Hepatic stellate cell (primary cell): ENCODE measurements at regions not wholly inside any gene's neighbourhood (a gene's known extent, or its start where the extent isn't known, plus 50 kb on each side); places are given as distances from the start of the nearest gene placed in this dataset.

Source experiments
- DNase-seq: peaks from one replicate; pipeline ENCODE4 v3.0.0; 2011; ENCODE audit warnings: low spot score

DNA sequence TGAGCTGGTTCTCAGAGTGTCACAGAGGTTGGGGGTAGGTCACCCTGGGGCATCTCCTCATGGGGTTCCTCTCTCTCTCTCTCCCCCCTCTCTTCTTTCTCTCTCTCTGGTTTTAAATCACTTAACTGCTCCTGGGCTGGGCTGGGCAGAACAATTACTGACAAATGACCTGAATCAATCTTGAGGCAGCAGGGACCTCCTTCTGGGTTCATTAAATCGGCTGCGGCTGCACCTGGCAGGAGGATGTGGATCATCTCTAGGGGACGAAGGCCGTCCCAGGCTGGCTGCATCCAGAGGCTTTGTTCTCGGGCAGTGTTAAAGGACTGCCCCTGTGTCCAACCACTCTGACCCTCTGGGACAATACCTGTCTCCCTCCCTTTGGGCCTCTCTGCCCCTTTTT lies 143.1 kb downstream of the TLE3 start:
- DNase-seq = no peak

DNA sequence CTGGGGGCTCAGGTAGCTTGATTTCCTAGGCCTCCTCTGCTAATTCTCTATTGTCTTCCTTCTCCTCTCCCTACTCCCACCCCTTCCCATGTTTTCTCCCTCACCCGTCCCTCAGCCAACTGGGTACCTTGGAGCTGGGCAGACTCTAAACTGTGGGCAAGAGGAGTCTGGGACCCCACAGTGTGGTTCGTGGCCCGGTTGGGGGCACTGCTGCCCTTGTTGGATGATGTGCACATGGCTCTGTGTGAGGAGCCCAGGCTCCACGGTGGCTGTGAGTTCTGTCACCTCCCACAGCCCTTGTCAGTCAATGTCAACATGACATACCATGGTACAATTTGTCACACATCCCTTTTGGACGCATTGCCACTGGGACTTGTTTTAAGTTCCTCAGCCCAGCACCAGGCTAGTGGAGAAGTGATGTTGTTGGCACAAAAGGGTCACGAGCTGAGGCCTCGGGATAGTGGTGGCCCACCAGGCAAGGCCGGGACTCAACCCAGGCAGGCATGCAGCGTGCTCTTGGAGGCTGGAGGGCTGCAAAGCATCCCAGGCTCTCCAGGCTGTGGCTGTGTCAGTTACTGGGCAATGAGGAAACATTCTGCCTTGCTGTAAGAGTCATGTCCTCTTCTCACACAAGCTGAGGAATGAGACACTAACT lies 142.3 kb downstream of the TLE3 start:
- no peak for DNase-seq

DNA sequence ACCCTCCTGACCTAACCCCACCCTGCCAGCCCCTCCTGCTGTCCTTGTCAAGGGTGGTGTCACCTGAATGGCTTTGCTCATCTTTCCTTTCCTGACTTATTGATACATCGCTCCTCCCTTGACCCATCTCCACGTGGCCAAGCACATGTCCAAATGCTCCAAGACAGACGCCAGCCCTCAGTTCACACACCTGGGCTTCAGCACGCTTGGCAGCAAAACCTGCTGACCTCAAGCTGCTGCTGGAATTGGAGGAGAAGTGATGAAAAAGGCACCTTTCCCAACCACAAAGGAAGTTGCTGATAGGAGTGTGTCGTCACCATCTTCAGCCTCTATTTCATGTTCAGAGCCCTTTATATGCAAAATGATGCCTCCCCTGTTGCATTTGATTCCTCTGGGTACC lies 141.3 kb downstream of the TLE3 start:
- no peak for DNase-seq

DNA sequence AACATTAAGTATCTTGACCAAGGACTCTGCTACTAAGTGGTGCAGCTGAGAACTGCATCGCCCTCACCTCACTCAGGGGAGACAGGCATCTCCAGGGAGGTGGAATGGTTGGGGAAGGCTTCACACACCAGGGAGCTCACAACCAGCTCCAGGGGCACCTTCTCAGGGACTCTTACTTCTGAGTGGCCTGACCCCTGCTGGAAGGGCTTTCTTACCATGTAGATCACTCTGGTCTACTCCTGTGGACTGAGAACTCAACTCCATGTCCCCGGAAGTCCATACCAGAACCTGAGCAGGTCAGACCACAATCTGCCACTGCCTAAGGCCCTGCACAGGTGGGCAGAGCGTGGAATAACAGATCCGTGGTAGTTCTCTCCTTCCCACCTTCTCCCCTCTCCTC lies 140.5 kb downstream of the TLE3 start:
- no peak for DNase-seq

DNA sequence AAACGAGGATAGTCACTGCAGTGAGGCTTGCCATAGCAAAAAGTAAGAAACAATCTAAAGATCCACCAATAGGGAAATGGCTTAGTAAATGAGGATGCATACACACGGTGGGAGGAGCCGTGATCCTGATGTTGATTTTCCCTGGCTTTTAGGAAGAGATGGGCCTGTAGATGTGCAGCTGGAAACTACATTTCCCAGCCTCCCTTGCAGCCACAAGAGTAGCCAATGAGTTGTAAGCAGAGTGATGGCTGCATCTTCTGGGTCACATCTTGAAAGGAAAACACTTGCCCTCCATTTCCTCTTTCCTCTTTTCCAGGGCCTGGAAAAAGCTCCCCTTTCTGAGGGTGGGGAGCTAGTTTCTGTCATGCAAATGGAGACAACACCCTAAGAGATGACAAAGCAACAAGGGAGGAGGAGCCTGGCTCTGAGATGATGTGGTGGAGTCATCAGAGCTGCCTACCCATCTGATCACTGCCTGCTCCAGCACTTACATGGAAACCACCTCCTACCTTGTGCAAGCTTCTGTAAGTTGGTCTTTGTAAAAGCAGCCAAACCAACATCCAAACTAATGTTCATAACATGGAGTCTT lies 139.1 kb downstream of the TLE3 start:
- no peak for DNase-seq

DNA sequence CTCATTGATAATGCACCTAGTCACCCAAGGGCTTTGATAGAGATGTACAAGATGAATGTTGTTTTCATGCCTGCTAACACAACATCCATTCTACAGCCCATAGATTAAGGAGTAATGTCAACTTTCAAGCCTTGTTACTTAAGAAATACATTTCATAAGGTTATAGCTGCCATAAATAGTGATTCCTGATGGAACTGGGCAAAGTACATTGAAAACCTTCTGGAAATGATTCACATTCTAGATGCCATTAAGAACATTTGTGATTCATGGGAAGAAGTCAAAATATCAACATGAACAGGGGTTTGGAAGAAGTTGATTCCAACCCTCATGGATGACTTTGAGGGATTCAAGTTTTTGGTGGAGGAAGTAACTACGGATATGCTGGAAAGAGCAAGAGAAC lies 135.2 kb downstream of the TLE3 start:
- DNase-seq = no peak

DNA sequence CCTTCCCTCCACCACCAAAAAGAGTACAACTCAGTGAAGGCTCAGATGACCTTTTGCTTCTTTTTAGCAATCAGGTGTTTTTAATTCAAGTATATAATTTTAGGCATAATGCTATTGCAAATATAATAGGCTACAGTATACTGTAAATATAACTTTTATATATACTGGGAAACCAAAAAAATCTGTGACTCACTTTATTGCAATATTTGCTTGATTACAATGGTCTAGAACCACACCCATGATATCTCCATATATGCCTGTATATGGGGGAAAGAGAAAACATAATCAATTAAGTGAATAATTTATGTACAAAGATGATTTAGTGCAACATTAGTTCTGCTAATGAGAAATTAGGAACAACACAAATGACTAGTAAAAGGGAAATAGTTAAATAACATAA lies 134.3 kb downstream of the TLE3 start:
- DNase-seq = no peak

DNA sequence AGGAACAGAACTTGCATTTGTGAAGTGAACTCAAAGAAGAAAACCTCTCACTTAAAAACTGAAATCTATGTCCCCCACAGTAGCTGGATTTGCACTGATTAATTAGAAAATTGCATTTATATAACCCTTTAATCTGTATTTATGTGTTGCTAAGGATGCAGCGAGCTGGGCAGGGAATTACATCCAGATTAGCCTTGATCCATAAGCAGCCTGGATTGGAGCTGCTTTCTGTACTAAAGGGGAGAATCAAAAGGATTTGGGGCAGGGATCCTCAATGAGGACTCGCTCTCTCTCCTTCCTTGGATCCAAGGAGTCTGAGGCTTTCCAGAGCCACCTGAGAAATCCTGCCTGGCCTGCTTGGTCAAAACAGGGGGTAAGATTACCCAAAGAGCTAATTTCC lies 125.9 kb downstream of the TLE3 start:
- DNase-seq = no peak

DNA sequence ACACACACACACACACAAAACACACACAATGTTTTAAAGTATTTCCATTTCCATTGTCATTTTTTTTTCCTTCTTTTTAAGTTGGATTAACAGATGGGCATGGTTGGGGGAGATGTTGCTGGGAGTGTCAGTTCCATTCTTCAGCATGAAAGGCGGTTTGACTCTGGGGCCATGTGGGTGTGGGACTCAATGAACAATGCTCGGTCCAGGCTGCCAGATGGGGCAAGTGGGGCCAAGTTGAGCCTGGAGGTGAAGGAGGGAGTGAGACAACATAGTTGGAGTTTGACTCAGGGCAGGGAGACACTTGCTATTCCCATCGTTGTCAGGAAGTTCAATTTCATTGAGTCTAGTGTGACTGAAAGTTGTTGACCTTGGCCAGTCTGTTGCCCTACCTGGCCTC lies 125.3 kb downstream of the TLE3 start:
- DNase-seq = no peak

DNA sequence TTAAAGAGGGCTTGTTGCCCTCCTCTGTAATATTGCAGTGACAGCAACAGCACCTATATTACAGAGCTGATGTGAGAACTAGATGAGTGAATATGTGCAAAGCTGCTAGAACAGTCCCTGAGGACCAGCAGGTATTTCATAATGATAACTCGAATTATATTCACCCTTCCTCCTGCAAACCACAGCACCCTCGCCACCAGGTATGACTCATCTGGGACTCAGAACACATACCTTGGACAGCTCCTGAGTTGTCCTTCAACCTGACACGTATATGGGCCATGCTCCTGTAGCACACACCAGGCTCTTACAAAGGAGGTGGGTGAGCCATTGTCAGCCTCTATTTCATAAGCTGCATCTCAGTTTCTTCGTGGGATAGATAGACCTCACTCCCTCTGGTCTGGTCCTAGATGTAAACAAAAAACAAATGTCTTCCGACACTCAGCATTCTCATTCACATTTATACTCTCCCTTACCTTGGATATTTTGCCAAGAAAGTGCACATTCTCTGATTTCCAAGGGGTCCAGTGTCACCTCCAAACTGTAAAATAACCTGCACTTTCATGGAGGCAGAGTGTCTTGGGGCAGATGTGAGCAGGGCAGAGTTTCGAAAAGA lies 124.5 kb downstream of the TLE3 start:
- DNase-seq = no peak

DNA sequence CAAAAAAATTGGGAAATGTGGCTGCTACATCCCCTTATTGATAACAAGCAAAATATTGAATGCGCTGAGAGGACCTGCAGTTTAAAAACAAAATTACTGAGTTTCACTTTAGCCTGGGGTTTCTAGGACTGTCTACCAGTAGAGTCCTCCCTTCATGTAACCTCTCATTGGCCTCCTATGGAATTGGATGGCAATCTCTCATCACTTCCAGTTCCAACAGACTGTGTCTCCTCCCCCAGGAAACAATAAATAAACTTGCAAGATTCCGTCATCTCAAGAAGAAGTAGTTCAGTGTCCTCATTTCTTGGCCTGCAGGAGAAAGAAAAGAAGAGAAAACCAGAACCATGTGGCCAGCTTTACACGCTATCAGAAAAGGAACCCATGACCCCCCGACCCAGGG lies 123.8 kb downstream of the TLE3 start:
- DNase-seq = no peak

DNA sequence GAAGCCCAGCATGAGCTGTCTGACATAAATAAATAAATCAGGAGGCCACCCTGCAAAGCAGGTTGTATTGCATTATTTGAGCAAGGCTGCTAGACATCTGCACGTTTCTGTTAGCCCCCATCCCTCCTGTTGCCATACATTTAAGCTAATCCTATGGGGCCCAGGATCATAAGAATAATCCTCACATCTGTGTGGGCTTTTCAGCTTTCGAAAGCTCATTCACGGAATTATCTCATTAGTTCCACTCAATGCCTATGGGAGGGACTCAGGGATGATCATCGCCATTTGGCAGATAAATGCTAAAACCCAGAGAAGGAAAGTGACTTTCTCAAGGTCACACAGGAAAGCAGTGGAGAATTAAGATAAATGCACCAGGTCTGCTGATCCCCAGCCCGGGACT lies 123.4 kb downstream of the TLE3 start:
- DNase-seq = no peak

DNA sequence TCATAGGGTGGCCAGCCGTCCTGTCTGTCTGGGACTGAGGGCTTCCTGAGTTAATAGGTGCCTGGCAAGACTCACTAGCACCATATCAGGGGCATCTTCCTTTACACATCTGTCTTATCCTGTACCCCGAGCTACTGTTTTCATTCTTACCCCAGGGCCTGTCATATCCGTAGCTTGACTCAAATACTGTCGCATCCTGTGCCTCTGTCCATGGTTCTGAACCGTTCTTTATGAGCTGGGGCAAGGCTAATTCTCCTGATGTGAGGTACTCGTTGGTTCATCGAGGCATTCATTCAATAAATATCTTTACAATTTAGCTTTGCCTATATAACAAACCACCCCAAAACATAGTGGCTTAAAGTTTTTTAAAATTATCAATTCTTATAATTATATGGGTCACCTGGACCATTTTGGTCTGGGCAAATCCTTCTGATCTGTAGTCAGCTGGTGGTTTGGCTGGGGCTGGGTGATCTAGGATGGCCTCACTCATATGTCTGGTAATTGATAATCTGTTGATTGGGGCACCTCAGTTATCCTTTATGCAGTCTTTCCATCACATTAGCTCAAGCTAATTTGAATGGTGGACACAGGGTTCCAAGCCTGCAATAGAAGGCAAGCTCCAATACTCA lies 121.2 kb downstream of the TLE3 start:
- no peak for DNase-seq

DNA sequence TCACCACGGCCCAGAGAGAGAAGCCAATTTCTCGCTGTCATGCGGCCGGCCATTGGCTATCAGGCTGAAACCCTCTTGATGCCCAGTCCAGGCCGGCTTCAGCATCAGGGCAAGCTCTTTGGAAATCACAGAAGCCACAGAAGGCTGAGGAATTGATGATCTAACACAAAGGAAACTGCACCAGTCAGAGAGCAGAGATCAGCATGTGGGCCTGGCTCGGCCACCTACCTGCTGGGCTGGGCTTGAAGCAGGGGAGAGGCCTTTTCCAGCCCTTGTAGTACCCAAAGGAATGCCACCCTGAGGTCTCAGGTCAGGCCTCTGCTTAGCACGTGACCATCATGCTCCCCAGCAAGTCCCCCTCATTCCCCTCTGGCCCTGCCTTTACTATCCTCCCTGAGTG lies 119.1 kb downstream of the TLE3 start:
- DNase-seq = no peak

DNA sequence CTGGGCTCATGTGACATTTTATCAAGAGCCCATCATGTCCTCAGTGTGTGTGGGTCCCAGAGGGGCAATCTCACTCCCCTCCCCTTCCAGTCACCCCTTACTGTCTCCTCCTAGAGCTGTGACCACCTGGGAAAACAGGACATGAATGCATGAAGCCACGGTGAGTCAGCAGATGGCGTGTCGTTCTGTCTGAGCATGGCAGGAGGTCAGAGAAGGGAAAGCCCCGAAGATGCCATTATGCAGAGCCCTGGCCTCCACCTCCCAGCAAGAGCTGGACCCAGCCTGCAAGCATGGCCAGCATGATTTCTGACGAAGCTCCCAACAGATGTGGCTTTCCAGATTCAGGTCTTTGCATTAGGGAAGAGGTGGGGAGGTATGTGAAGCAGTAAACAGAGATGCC lies 118.5 kb downstream of the TLE3 start:
- DNase-seq = no peak

DNA sequence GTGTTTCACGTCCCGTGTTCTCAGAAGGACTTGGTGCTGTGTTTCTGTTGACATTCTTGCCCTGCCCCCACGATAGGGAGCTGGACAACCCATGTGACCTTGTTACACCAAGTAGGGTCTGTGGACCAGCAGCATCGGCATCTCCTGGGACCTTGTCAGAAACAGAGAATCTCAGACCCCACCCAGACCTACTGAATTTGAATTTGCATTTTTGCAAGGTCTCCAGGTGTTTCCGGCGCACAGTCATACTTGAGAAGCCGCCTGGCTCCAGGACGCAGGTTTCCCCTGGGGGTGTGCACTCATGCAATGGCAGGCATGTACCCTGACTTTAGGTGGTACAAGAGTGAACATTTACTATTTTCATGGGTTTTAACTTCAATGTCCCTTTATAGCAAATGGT lies 117.9 kb downstream of the TLE3 start:
- DNase-seq = no peak

DNA sequence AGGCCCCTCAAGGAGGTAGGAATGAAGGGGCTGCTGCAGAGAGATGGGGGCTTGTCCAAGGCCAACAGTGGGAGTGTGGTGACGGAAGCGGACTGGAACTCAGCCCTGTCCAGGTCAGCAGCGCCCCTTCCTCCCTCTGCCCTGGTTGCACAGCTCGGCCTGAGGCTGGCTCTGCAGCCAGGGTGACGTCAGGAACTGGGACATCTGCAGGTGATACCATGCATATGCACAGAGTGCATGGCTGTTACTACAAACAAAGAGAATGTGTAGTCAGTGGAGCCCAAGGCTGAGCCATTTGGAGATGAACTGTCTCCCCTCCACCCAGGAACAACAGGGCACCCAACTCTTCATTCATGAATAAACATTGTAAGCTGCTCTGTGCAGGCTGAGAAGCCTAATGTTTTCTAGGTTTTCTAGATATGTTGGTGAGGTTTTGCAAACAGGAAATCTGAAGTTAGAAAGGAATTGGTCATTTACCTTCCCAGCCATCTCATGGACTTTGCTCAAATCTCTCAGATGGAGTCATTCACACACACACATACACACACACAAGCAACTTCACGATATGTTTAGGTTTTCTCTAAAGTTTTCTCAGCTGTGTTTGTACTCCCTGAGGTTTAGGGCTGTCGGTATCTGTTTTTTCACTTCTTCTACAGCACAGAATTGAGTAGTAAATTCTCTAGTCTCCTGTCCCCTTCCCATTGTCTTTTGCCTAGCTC lies 117.2 kb downstream of the TLE3 start:
- DNase-seq = no peak

DNA sequence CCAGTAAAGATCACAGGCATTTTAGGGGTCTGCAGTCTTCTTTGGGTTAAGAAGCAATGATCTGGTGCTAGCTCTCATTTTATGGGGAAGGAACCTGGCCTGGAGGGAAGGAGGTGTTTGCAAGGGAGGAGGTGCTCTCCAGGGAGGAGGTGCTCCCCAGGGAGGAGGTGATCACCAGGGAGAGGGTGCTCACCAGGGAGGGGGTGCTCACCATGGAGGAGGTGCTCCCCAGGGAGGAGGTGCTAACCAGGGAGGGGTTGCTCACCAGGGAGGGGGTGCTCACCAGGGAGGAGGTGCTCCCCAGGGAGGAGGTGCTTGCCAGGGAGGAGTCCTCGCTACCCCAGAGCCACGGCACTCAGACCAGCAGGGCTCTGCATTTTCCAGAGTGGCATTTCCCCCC lies 115.7 kb downstream of the TLE3 start:
- DNase-seq = no peak

DNA sequence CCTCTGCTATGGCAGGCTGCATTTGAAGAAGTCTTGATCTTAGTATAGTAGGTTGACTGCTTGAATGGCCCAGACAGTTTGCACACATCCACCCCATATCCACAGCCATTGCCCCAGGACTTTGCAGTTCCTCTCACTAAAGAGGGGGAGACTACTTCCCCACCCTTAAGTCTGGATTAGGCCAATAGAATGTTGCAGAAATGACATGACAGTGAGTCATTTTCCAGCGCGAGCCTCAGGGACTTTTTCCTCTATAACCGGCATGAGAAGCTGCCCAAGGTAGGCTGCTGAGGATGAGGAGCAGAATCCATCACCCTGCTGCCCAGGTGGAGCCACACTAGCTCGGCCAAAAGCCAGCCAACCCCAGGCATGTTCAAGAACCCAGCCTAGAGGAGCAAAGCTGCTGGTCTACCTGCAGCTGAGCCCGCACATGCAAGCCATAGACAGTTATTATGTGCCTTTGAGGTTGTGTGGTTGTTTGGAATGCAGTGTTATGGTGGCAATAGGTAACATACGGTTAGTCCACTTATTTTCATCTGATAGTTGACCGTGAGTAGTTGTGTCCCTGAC lies 113.9 kb downstream of the TLE3 start:
- no peak for DNase-seq

DNA sequence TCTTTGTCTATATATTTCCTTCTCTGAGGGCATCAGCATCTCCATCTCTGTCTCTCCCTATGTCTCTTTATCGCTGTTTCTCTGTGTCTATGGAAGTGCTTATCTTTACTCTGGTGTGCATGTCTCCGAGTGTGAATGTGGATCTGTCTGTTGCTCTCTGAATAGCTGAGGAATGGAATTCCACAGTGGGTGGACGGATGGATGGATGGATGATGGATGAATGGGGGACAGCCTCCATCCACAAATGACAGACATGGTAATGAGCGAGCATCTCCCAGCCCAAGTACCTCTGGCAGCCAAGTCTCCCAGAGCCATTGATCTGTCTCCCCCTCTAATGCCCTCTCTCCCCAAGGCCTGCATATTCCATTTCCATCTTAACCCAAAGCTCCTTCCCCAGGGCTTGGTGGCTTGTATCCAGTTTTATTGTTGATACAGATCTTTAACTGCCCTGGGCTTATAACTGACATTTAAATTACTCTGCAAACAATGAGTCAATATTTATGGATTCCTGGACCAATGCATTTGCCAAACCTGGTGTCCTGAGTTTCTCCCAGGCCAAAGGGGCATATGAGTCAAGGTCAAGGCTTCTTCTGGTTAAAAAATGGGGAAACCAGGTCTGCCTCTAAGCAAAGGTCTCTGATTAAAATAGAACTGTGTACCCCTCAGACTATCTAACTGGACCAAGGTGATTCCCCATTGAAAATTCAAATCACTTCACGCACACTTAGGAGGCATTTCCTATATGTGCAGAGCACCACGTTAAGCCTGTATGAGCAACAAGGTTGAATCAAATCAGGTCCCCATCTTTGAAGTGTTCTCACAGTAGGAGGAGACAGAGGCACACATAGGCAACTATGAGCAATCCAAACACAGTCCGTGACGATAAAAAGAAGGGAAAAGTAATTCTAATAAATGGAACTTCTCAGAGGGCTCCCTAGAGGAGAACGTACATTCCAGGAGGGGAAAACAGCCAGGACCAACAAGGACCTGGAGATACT lies 109.9 kb downstream of the TLE3 start:
- no peak for DNase-seq

DNA sequence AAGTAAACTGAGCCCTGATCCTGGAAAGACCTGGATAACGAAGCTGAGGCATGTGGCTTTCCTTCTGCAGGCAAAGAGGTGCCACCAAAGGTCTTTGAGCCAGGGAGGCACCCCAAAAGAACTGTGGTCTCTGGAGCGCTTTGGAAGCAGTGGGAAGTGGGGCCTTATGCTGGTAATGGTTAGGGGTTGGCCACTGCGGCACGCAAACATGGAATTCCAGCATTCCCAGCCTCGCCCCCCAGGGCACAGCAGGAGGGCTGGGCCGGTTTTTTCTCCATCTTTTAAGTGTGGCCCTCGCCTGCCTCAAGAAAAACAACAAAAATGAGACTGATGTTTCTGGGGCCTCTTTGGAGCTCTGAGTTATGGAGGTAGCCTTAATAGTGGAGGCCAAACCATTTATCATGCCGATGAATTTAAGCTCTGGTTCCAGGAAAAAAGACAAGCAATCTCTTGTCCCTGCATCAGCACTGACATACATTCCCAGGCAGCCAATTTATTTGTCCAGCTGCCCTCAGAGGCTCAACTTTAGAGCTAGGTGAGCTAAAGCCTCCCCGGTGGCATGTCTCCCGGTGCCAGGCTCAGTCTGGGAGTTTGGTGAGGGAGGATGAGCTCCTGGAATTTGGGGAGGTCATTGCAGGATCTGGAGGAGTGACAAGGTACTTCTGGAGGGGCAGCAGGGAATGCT lies 109.0 kb downstream of the TLE3 start:
- DNase-seq = no peak
